Upper lobe of left lung (tissue), 4 donors: ENCODE measurements at regions not wholly inside any gene's neighbourhood (a gene's known extent, or its start where the extent isn't known, plus 50 kb on each side); places are given as distances from the start of the nearest gene placed in this dataset.

Experiments used
- CTCF ChIP-seq, 6 experiments: fragments of 450-650 bp in 4 of 6; fragments of 200-600 bp in 2 of 6; sonication (generic) in 2 of 6; IDR thresholded peaks; one replicate each; pipeline ENCODE4 v1.5.1; 2016 to 2019; ENCODE audit warnings: antibody characterized with exemption in 6 of 6
- POLR2A ChIP-seq, 4 donors: fragments of 450-650 bp; IDR thresholded peaks; one replicate each; pipeline ENCODE4 v1.5.1; 2016 to 2017; ENCODE audit warnings: antibody characterized with exemption in 4 of 4, mild to moderate bottlenecking in 2 of 4
- POLR2AphosphoS5 ChIP-seq, 2 donors: sonication (generic); formaldehyde crosslinking; IDR thresholded peaks; one replicate each; pipeline ENCODE4 v1.5.1; 2017; ENCODE audit warnings: antibody characterized with exemption in 2 of 2

- TF ChIP-seq POLR2AphosphoS5 (IDR thresholded peaks at IDR 0.05) (no peak), CTCF (IDR thresholded peaks at IDR 0.05) (no peak), POLR2A (IDR thresholded peaks at IDR 0.05) (no peak)
Observed at GRCh38 chr20:57066126-57066900, 200.1 kb downstream of the BMP7 start.
